ENCODE measurements at regions not wholly inside any gene's neighbourhood (a gene's known extent, or its start where the extent isn't known, plus 50 kb on each side); places are given as distances from the start of the nearest gene placed in this dataset.
"Not testable (repeated sequence)": the region's sequence is repeated elsewhere in the genome, so short reads cannot be mapped to it uniquely, and the experiment has no call there.

- DNase-seq, result no peak
Measured at GRCh38 chr9:106060885-106061284, 366.5 kb downstream of the TMEM38B start.

GRCh38 chr9:106062250-106062649 is 367.9 kb downstream of the TMEM38B start:
- no peak for DNase-seq

DNA sequence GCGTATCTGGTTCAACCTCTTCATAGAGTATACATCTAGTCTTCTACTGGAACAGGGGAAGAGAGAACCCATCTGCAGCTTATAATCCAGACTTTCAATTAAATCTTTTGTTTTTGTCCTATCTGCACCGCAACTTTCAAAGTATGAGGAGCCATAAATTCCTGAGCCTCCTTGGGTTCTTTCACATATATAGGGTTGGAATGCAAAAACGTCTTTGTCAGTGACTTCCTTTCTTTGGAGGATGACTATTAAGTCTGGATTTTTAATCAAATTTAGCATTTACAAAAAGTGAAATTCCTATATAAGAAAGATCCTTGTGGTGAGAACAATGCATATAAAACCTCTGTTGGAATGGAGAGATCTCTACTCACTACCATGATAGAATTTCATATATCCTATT is 370.8 kb downstream of the TMEM38B start:
- DNase-seq, result no peak

GRCh38 chr9:106065579-106066214 is 371.4 kb downstream of the TMEM38B start:
- DNase-seq, result no peak

DNA sequence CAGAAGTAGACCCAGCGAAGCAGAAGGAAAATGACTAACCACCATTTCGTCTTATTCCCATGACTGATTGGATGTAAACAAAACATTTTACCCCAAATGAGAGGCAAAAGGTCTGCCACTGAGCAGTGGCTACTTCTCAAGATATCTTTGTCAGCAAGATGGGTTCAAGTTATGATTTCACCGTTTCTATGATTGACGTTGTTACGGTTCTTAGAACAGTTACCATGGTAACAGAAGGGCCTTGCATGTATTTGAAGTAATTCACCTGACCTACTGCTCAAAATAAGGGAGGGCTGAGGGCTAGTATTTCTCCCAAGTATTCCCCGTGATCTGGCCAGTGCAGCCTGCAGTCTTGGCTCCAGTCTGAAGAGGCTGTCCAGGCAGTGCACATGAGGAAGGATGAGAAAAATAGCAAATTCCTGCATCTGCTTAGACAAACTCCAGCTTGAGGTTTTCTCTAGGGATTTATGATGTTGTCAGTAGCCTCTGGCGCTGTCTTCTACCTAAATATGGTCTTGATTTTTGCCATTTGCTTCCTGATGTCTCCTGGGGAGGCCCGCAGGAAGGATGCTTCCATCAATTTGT is 372.7 kb downstream of the TMEM38B start:
- DNase-seq, result no peak

DNA sequence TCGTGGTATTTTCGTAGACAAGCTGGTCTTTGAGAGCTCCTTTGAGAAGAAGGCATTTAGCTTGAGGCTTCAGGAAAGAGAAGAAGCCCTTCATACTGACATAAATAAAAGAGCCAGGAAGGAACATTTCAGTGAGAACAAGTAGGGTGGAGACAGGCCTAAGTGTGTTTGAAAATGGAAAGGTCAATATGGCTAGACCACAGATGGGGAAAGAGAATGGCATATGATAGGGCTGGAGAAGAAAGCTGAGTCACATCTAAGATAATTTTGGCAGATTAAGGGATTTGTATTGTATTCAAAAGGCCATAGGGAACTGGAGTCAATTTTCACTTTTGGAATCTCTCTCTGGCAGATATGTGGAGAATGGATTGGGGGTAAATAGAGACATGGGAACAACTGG is 374.9 kb downstream of the TMEM38B start:
- DNase-seq, result peak; percentile 7

DNA sequence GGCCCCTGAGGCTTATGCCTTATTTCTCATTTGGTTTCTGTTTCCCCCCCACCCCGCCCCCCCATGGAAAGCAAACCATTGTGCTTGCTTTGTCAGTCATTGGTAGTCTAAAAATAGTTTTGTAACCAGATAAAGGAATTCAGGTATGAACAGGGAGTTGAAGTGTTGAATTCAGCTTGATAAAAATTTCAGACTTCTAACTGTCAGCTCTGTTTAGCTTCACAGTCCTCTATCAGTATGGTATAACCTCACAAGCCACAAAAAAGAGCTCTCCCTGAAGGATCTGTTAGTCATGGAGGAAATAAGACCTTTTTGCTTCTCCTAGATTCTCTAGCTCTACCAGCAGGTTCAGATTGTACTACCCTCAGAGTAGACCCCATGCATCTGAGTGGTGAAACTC is 378.1 kb downstream of the TMEM38B start:
- DNase-seq, result no peak

DNA sequence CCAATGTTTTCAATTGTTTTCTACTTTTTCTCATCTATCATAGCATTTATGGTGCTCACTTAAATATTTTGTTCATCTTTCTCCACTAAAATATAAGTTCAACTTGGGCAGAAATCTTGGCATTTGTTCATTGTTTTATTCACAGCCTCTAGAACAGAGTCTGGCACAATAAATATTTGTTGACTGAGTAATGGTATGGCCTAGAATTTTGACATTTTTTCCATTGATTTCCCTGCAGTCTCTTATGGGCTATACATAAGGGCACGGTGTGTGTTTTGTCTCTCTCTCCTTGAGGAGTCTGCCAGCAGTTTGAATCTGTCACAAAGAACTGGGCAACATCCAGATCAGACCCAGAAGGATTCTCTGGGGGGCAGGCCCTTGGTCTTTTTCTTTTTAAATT is 379.7 kb downstream of the TMEM38B start:
- DNase-seq, result no peak

GRCh38 chr9:106075236-106075959 is 381.1 kb downstream of the TMEM38B start:
- no peak for DNase-seq

GRCh38 chr9:106075960-106076327 is 381.6 kb downstream of the TMEM38B start:
- DNase-seq, result no peak

DNA sequence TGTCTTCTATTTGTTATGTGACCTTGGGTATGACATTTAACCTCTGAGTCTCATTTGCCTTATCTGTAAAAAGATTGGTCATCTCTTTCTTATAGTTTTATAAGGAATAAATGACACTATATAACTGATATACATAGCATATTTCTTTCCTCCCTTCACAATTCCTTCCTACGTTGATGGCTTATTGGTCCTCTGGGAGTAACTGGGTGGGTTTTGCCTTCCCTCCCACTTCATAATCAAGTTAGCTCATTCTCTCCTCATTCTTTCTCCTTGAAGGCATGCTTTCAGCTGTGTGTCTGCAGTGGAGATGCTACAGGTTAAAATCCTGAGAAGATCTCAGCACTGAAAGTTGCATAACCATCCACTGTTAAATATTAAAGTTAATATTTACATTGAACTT is 382.4 kb downstream of the TMEM38B start:
- no peak for DNase-seq

DNA sequence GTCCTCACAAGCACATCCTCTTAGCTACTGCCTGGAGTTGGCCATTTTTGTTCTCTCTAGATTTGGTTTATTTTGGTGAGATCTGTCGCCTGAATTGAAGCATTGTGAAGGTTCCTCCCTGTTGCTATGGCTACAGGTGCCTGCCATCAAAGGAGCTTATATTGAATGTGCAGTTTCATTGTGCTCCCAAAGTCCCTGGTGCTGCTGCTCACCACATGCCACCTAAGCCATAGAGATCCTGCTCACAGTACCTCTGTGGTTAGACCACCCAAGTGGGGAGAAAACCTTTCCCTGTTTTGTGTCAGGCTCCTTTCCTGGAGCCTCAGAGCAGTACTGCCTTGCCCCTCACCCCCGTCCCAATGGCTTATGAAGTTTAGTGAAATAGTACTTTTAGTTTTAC is 383.4 kb downstream of the TMEM38B start:
- DNase-seq, result no peak

- DNase-seq, result no peak
Measured at GRCh38 chr9:106082621-106083020, 388.3 kb downstream of the TMEM38B start.

- no peak for DNase-seq
Measured at GRCh38 chr9:106084702-106085101, 390.4 kb downstream of the TMEM38B start.

- no peak for DNase-seq
Measured at GRCh38 chr9:106085479-106085878, 391.1 kb downstream of the TMEM38B start.

DNA sequence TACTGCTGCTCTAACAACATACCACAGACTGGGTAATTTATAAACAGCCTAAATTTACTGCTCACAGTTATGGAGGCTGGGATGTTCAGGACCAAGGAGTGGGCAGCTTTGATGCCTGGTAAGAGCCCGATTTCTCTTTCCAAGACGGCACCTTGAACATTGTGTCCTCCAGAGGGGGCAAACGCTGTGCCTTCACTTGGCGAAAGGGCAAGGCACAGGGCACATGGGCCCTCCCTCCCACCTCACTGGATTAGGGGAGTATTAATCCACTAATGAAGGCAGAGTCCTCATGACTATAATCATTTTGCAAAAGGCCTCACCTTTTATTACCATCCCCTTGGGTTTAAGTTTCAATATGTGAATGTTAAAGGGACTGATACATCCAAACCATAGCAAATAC is 397.7 kb downstream of the TMEM38B start:
- no peak for DNase-seq

DNA sequence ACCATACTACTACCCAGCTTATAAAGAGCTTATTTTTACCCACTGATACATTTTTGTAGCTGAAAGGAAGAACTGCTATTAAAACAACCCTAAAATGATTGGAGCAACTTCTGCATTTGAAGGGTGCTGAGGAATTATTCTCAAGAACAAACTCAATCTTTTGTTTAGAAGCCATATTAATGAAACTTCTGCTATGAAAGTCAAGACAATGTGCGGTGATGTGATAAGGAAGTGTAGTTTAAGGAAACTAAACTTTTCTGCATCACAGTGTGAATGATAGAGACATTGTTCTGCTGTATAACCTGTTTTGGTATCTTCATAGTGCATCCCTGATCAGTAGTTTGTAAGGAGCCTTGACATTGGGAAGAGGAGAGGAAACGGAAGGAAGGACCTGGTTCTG is 408.5 kb downstream of the TMEM38B start:
- no peak for DNase-seq

GRCh38 chr9:106104887-106105286 is 410.5 kb downstream of the TMEM38B start:
- no peak for DNase-seq

GRCh38 chr9:106106396-106106795 is 412.1 kb downstream of the TMEM38B start:
- no peak for DNase-seq

GRCh38 chr9:106107716-106108115 is 413.4 kb downstream of the TMEM38B start:
- no peak for DNase-seq

GRCh38 chr9:106109706-106110105 is 415.4 kb downstream of the TMEM38B start:
- DNase-seq, result not testable (repeated sequence)

- no peak for DNase-seq
Measured at GRCh38 chr9:106110483-106110882, 416.1 kb downstream of the TMEM38B start.

GRCh38 chr9:106111039-106111730 is 416.8 kb downstream of the TMEM38B start:
- peak; percentile 71 for DNase-seq

DNA sequence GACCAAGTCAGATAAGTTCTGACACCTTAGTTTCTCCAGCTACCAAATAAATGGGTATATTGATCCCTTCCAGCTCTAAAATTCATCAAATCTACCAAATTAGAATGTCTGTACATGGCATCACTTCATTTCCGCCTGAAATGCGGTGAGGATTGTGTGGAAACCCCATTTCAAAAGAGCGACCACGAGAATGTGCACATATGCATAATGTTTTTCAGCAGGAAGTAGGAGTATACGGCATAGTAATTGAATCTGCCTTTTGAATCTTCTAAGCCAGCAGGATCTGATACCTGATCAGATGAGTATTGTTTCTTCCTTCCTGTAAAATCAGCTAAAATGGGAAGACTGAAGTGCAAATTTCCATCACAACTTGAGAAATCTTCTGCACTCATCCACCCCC is 418.6 kb downstream of the TMEM38B start:
- no peak for DNase-seq
